ENCODE measurements at regions not wholly inside any gene's neighbourhood (a gene's known extent, or its start where the extent isn't known, plus 50 kb on each side); places are given as distances from the start of the nearest gene placed in this dataset.

- Histone ChIP-seq H3K27me3 (ENCODE audit: low read length) (no peaks in the 10 kb centered on the region), H3K9ac (ENCODE audit: low read length) (no peak overlapping the region), H3K9me3 (ENCODE audit: low read length) (no peaks in the 10 kb centered on the region), H3K4me2 (ENCODE audit: low read length) (no peak overlapping the region), H3K4me3 (ENCODE audit: low read length) (no peak overlapping the region), H4K20me1 (ENCODE audit: low read length) (no peaks in the 10 kb centered on the region), H3K79me2 (ENCODE audit: low read length) (no peaks in the 10 kb centered on the region), H2AFZ (ENCODE audit: low read length) (no peak overlapping the region), H3K27ac (ENCODE audit: low read length) (no peak overlapping the region), H3K4me1 (ENCODE audit: insufficient read depth, low read length) (no peaks in the 10 kb centered on the region), H3K9me2 (replicated peaks; ENCODE audit: low read length) (no peaks in the 10 kb centered on the region), H3K36me3 (ENCODE audit: low read depth, low read length) (no peaks in the 10 kb centered on the region), H3F3A (ENCODE audit: low read length, unreplicated experiment) (no peaks in the 10 kb centered on the region)
- no peak for TF ChIP-seq EZH2phosphoT487 (IDR thresholded peaks at IDR 0.05; ENCODE audit: borderline replicate concordance, low read length)
- TF ChIP-seq CTCF (conservative IDR thresholded peaks at IDR 0.05; ENCODE audit: low read depth, low read length): no peak
- TF ChIP-seq EZH2 (IDR thresholded peaks at IDR 0.05; ENCODE audit: low read length, unreplicated experiment): no peak
- POLR2A ChIA-PET (ENCODE audit: unreplicated experiment): no interaction called here
- intact Hi-C loops (cut with micrococcal nuclease): no loop called here
- CTCF ChIA-PET: no interaction called here
- ATAC-seq: no peak
- DNase-seq: no peak
- no TSS peak for BruUV-seq (replicated peaks)
These were observed 177.2 kb upstream of the MYO3A start for GRCh38 chr10:25756784-25757183.

- H3K79me2 ChIP-seq (ENCODE audit: low read length): no peaks in the 10 kb centered on the region
- no peaks in the 10 kb centered on the region for H3F3A ChIP-seq (ENCODE audit: low read length, unreplicated experiment)
- TF ChIP-seq EZH2phosphoT487 (IDR thresholded peaks at IDR 0.05; ENCODE audit: borderline replicate concordance, low read length) (no peak), EZH2 (IDR thresholded peaks at IDR 0.05; ENCODE audit: low read length, unreplicated experiment) (no peak), CTCF (conservative IDR thresholded peaks at IDR 0.05; ENCODE audit: low read depth, low read length) (peak; percentile 51)
- H3K27me3 ChIP-seq (ENCODE audit: low read length): no peaks in the 10 kb centered on the region
- H3K9me2 ChIP-seq (replicated peaks; ENCODE audit: low read length): no peaks in the 10 kb centered on the region
- H3K9me3 ChIP-seq (ENCODE audit: low read length): no peaks in the 10 kb centered on the region
- no peak overlapping the region for H2AFZ ChIP-seq (ENCODE audit: low read length)
- DNase-seq (peak; percentile 16), ATAC-seq (no peak)
- no peaks in the 10 kb centered on the region for H3K36me3 ChIP-seq (ENCODE audit: low read depth, low read length)
- H3K27ac ChIP-seq (ENCODE audit: low read length): no peak overlapping the region
- H4K20me1 ChIP-seq (ENCODE audit: low read length): no peaks in the 10 kb centered on the region
- H3K4me3 ChIP-seq (ENCODE audit: low read length): no peak overlapping the region
- ChIA-PET POLR2A (ENCODE audit: unreplicated experiment) (no interaction called here), CTCF (no interaction called here)
- intact Hi-C loops (cut with micrococcal nuclease): no loop called here
- no TSS peak for BruUV-seq (replicated peaks)
- no peak overlapping the region for H3K4me2 ChIP-seq (ENCODE audit: low read length)
- no peak overlapping the region for H3K9ac ChIP-seq (ENCODE audit: low read length)
- H3K4me1 ChIP-seq (ENCODE audit: insufficient read depth, low read length): no peaks in the 10 kb centered on the region
These were observed 176.0 kb upstream of the MYO3A start for GRCh38 chr10:25758041-25758457.

GRCh38 chr10:25758511-25758910 lies 175.5 kb upstream of the MYO3A start:
- ATAC-seq: no peak

More at GRCh38 chr10:25758511-25758910, 175.5 kb upstream of the MYO3A start:
- Histone ChIP-seq H2AFZ (ENCODE audit: low read length) (no peak overlapping the region), H3K9me2 (replicated peaks; ENCODE audit: low read length) (no peaks in the 10 kb centered on the region), H3K9me3 (ENCODE audit: low read length) (no peaks in the 10 kb centered on the region), H3K4me1 (ENCODE audit: insufficient read depth, low read length) (no peaks in the 10 kb centered on the region), H3K4me3 (ENCODE audit: low read length) (no peak overlapping the region), H3K79me2 (ENCODE audit: low read length) (no peaks in the 10 kb centered on the region), H4K20me1 (ENCODE audit: low read length) (no peaks in the 10 kb centered on the region), H3K27ac (ENCODE audit: low read length) (no peak overlapping the region), H3K27me3 (ENCODE audit: low read length) (no peaks in the 10 kb centered on the region), H3K36me3 (ENCODE audit: low read depth, low read length) (no peaks in the 10 kb centered on the region), H3K4me2 (ENCODE audit: low read length) (no peak overlapping the region), H3K9ac (ENCODE audit: low read length) (no peak overlapping the region), H3F3A (ENCODE audit: low read length, unreplicated experiment) (no peaks in the 10 kb centered on the region)
- ChIA-PET CTCF (no interaction called here), POLR2A (ENCODE audit: unreplicated experiment) (no interaction called here)
- intact Hi-C loops (cut with micrococcal nuclease): no loop called here
- no TSS peak for BruUV-seq (replicated peaks)
- DNase-seq: no peak
- TF ChIP-seq EZH2phosphoT487 (IDR thresholded peaks at IDR 0.05; ENCODE audit: borderline replicate concordance, low read length) (no peak), EZH2 (IDR thresholded peaks at IDR 0.05; ENCODE audit: low read length, unreplicated experiment) (no peak), CTCF (conservative IDR thresholded peaks at IDR 0.05; ENCODE audit: low read depth, low read length) (no peak)

Data from PC-3 (cell line).